SHP77 (cell line): ENCODE measurements at regions not wholly inside any gene's neighbourhood (a gene's known extent, or its start where the extent isn't known, plus 50 kb on each side); places are given as distances from the start of the nearest gene placed in this dataset.
A peak's percentile ranks its signal among the peaks of the same experiment; 100 is the strongest.

Experiments
- DNase-seq, 2 experiments: peaks; one replicate each; lab custom pipeline; 2025; lab: John Stamatoyannopoulos, UW

GRCh38 chr2:120991441-120991840 is 255.8 kb downstream of the GLI2 start:
- no peak for DNase-seq

GRCh38 chr2:120992791-120993555 is 257.3 kb downstream of the GLI2 start:
- DNase-seq: no peak

GRCh38 chr2:120993661-120994060 is 258.0 kb downstream of the GLI2 start:
- no peak for DNase-seq

GRCh38 chr2:120994301-120994995 is 258.8 kb downstream of the GLI2 start:
- DNase-seq: no peak

GRCh38 chr2:120995152-120995551 is 259.5 kb downstream of the GLI2 start:
- DNase-seq: no peak

GRCh38 chr2:120995656-120996190 is 260.1 kb downstream of the GLI2 start:
- no peak for DNase-seq

- DNase-seq: no peak
These were observed 263.9 kb downstream of the GLI2 start for GRCh38 chr2:120999377-121000097.

- no peak for DNase-seq
These were observed 265.1 kb downstream of the GLI2 start for GRCh38 chr2:121000804-121001203.

GRCh38 chr2:121001641-121002040 is 266.0 kb downstream of the GLI2 start:
- no peak for DNase-seq

- no peak for DNase-seq
These were observed 266.9 kb downstream of the GLI2 start for GRCh38 chr2:121002597-121002996.

GRCh38 chr2:121003391-121003790 is 267.7 kb downstream of the GLI2 start:
- no peak for DNase-seq

- DNase-seq: no peak
These were observed 268.7 kb downstream of the GLI2 start for GRCh38 chr2:121004359-121004758.

GRCh38 chr2:121004950-121005349 is 269.3 kb downstream of the GLI2 start:
- no peak for DNase-seq

- DNase-seq: no peak
These were observed 269.8 kb downstream of the GLI2 start for GRCh38 chr2:121005453-121005852.

- no peak for DNase-seq
These were observed 271.2 kb downstream of the GLI2 start for GRCh38 chr2:121006743-121007489.

- DNase-seq: no peak
These were observed 271.8 kb downstream of the GLI2 start for GRCh38 chr2:121007490-121007853.

- no peak for DNase-seq
These were observed 273.3 kb downstream of the GLI2 start for GRCh38 chr2:121008975-121009374.

- DNase-seq: no peak
These were observed 274.0 kb downstream of the TFCP2L1 start for GRCh38 chr2:121010998-121011397.

- no peak for DNase-seq
These were observed 270.1 kb downstream of the TFCP2L1 start for GRCh38 chr2:121014876-121015275.

GRCh38 chr2:121015971-121016485 is 269.0 kb downstream of the TFCP2L1 start:
- DNase-seq: peak; percentile 10 to 18

- DNase-seq: peak; percentile 50 to 75
These were observed 267.6 kb downstream of the TFCP2L1 start for GRCh38 chr2:121017396-121017795.
